Stimulated activated CD8-positive, alpha-beta memory T cell treated with anti-CD3 and anti-CD28 coated beads, Interleukin-7, amount 100 ng/mL, for 48 hours (primary cell): ENCODE measurements at regions not wholly inside any gene's neighbourhood (a gene's known extent, or its start where the extent isn't known, plus 50 kb on each side); places are given as distances from the start of the nearest gene placed in this dataset.
"Not testable (repeated sequence)": the region's sequence is repeated elsewhere in the genome, so short reads cannot be mapped to it uniquely, and the experiment has no call there.

Experiments used
- DNase-seq, 2 donors: peaks; one replicate each; pipeline ENCODE4 v3.0.0-alpha.2; 2020; ENCODE audit warnings: low read depth in 1 of 2; ENCODE audit errors: extremely low read depth in 1 of 2

- no peak for DNase-seq
Measured at GRCh38 chr15:79738143-79738542, 158.7 kb downstream of the MTHFS start.

GRCh38 chr15:79740561-79740960 is 156.3 kb downstream of the MTHFS start:
- no peak for DNase-seq

- DNase-seq: no peak
Measured at GRCh38 chr15:79743032-79743431, 153.8 kb downstream of the MTHFS start.

GRCh38 chr15:79744485-79744884 is 152.3 kb downstream of the MTHFS start:
- DNase-seq: not testable (repeated sequence)

- DNase-seq: no peak
Measured at GRCh38 chr15:79756365-79756764, 140.4 kb downstream of the MTHFS start.

- no peak for DNase-seq
Measured at GRCh38 chr15:79765081-79765480, 131.7 kb downstream of the MTHFS start.

- no peak for DNase-seq
Measured at GRCh38 chr15:79769069-79769481, 127.7 kb downstream of the MTHFS start.

GRCh38 chr15:79769933-79770759 is 126.7 kb downstream of the MTHFS start:
- DNase-seq: no peak

GRCh38 chr15:79773128-79773527 is 123.7 kb downstream of the MTHFS start:
- DNase-seq: no peak

GRCh38 chr15:79775821-79776220 is 121.0 kb downstream of the MTHFS start:
- no peak for DNase-seq

GRCh38 chr15:79777916-79778315 is 118.9 kb downstream of the MTHFS start:
- DNase-seq: no peak

GRCh38 chr15:79778378-79778990 is 118.3 kb downstream of the MTHFS start:
- no peak for DNase-seq

GRCh38 chr15:79779746-79780145 is 117.1 kb downstream of the MTHFS start:
- DNase-seq: peak; percentile 2 to 8

GRCh38 chr15:79782307-79782706 is 114.5 kb downstream of the MTHFS start:
- not testable (repeated sequence) for DNase-seq
